ENCODE measurements at regions not wholly inside any gene's neighbourhood (a gene's known extent, or its start where the extent isn't known, plus 50 kb on each side); places are given as distances from the start of the nearest gene placed in this dataset.

- Histone ChIP-seq H3K9me3 (no peaks in the 10 kb centered on the region), H3K27ac (no peak overlapping the region), H3K4me3 (no peak overlapping the region), H3K4me1 (no peaks in the 10 kb centered on the region), H3K27me3 (no peaks in the 10 kb centered on the region), H3K36me3 (no peaks in the 10 kb centered on the region)
- DNase-seq, result no peak
- TF ChIP-seq, protein P1, sequence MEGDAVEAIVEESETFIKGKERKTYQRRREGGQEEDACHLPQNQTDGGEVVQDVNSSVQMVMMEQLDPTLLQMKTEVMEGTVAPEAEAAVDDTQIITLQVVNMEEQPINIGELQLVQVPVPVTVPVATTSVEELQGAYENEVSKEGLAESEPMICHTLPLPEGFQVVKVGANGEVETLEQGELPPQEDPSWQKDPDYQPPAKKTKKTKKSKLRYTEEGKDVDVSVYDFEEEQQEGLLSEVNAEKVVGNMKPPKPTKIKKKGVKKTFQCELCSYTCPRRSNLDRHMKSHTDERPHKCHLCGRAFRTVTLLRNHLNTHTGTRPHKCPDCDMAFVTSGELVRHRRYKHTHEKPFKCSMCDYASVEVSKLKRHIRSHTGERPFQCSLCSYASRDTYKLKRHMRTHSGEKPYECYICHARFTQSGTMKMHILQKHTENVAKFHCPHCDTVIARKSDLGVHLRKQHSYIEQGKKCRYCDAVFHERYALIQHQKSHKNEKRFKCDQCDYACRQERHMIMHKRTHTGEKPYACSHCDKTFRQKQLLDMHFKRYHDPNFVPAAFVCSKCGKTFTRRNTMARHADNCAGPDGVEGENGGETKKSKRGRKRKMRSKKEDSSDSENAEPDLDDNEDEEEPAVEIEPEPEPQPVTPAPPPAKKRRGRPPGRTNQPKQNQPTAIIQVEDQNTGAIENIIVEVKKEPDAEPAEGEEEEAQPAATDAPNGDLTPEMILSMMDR (IDR thresholded peaks at IDR 0.05), result no peak
- intact Hi-C loops (cut with DNase I), result no loop called here
- ATAC-seq, result no peak
Measured at GRCh38 chr2:147170932-147171331, 673.9 kb upstream of the ACVR2A start.

DNA sequence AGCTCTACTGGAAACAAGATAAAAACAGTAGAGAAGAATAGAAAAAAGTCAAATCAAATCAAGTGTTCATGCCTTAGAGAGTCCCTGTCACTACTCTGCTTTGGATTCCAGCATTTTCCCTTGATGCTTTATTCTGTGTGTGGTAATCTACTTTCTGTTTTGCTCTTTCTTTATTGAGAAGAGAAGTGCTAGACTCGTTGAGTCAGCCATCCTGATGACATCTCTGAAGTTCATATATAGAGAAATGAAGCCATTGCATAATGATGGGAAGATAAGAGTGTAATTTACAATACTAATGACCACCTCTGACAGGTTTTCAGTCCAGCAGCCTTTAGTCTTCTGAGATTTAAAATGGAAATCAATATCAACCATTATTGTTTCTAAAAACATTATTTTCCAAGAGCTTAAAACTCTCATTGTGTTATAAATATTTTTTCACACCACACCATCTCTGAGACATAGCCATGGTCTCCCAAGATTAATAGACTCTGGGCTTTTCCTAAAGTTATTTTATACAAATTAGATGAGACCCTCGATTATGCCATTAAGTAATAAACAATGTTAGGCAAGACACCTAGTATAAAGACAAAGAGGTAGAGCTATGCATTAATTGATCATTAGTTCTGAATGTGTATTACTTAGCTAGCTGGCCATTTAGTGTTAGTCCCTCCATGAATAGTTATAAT, 679.0 kb upstream of the ACVR2A start:
- no peak overlapping the region for H3K4me3 ChIP-seq
- ATAC-seq (no peak), DNase-seq (no peak)
- TF ChIP-seq, protein P1 (IDR thresholded peaks at IDR 0.05), result no peak
- no peaks in the 10 kb centered on the region for H3K9me3 ChIP-seq
- intact Hi-C loops (cut with DNase I), result no loop called here
- H3K36me3 ChIP-seq, result no peaks in the 10 kb centered on the region
- no peaks in the 10 kb centered on the region for H3K27me3 ChIP-seq
- H3K4me1 ChIP-seq, result no peaks in the 10 kb centered on the region
- no peak overlapping the region for H3K27ac ChIP-seq

- Histone ChIP-seq H3K27me3 (no peaks in the 10 kb centered on the region), H3K27ac (no peak overlapping the region), H3K4me3 (no peak overlapping the region), H3K4me1 (no peaks in the 10 kb centered on the region), H3K36me3 (no peaks in the 10 kb centered on the region), H3K9me3 (no peaks in the 10 kb centered on the region)
- no peak for ATAC-seq
- TF ChIP-seq, protein P1 (IDR thresholded peaks at IDR 0.05), result no peak
- DNase-seq, result no peak
- intact Hi-C loops (cut with DNase I), result no loop called here
Measured at GRCh38 chr2:147164563-147164962, 680.3 kb upstream of the ACVR2A start.

DNA sequence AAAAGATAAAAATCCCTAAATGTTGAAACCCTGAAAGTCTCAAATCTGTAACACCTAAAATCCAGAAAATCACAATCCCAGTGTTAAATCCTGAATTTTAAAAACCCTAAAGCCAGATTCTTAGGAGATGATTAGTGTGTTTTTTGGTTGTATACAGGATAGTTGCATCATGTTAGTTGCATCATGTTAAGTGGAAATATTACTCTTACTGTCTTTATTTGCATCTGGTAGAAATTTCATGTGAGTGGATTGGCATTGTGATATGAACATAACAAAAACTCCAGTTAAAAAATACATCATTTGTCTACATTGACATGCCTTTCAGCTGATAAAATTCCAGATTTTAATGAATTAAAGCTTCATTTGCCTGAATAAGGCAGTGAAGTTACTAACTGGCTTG, 683.1 kb upstream of the ACVR2A start:
- Histone ChIP-seq H3K27me3 (no peaks in the 10 kb centered on the region), H3K36me3 (no peaks in the 10 kb centered on the region), H3K9me3 (no peaks in the 10 kb centered on the region), H3K27ac (no peak overlapping the region), H3K4me3 (no peak overlapping the region), H3K4me1 (no peaks in the 10 kb centered on the region)
- TF ChIP-seq, protein P1 (IDR thresholded peaks at IDR 0.05), result no peak
- no peak for DNase-seq
- ATAC-seq, result no peak
- intact Hi-C loops (cut with DNase I), result no loop called here

DNA sequence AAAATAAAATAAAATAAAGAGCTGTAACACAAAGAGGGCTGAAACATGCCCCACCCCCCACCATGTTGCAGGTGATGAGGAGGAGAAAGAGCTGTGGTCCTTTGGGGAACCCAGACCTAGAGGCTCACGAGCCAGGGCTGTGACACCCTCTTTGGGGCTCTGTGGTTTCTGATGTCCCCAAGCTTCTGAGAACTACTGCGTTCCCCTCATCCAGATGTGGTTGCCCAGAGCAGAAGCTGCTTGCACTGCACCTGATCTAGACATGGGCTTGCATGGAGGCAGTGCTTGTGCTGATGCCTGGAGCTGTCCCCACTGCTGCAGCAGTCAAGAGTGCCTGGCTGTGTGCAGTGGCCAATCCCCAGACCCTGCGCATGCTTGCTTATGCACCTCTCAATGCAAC, 687.9 kb upstream of the ACVR2A start:
- no peaks in the 10 kb centered on the region for H3K4me1 ChIP-seq
- TF ChIP-seq, protein P1 (IDR thresholded peaks at IDR 0.05), result no peak
- H3K36me3 ChIP-seq, result no peaks in the 10 kb centered on the region
- H3K27ac ChIP-seq, result no peak overlapping the region
- intact Hi-C loops (cut with DNase I), result no loop called here
- no peak overlapping the region for H3K4me3 ChIP-seq
- peak in 1 of 4 donors; percentile 34 for DNase-seq
- H3K9me3 ChIP-seq, result peaks cover 0 to 1% of the 10 kb centered on the region in 2 donors
- no peak for ATAC-seq
- H3K27me3 ChIP-seq, result no peaks in the 10 kb centered on the region

Data from left lung (tissue), 4 donors.